ENCODE measurements at regions not wholly inside any gene's neighbourhood (a gene's known extent, or its start where the extent isn't known, plus 50 kb on each side); places are given as distances from the start of the nearest gene placed in this dataset.

GRCh38 chr2:7785700-7786099 is 868.5 kb downstream of the RNF144A start:
- H4K20me1 ChIP-seq (ENCODE audit: control insufficient read depth, insufficient read depth, low read depth, low read length) = no peaks in the 10 kb centered on the region
- H3K27ac ChIP-seq (ENCODE audit: low read depth, low read length) = no peak overlapping the region
- H3F3A ChIP-seq (ENCODE audit: control insufficient read depth, insufficient read depth) = no peaks in the 10 kb centered on the region
- H3K79me2 ChIP-seq (ENCODE audit: control insufficient read depth, low read length) = no peaks in the 10 kb centered on the region
- no peaks in the 10 kb centered on the region for H3K9me2 ChIP-seq (replicated peaks; ENCODE audit: control insufficient read depth, low read length)
- no peak overlapping the region for H3K4me2 ChIP-seq (ENCODE audit: low read length)
- no peaks in the 10 kb centered on the region for H3K36me3 ChIP-seq (ENCODE audit: control insufficient read depth, low read length)
- TF ChIP-seq, protein P1, sequence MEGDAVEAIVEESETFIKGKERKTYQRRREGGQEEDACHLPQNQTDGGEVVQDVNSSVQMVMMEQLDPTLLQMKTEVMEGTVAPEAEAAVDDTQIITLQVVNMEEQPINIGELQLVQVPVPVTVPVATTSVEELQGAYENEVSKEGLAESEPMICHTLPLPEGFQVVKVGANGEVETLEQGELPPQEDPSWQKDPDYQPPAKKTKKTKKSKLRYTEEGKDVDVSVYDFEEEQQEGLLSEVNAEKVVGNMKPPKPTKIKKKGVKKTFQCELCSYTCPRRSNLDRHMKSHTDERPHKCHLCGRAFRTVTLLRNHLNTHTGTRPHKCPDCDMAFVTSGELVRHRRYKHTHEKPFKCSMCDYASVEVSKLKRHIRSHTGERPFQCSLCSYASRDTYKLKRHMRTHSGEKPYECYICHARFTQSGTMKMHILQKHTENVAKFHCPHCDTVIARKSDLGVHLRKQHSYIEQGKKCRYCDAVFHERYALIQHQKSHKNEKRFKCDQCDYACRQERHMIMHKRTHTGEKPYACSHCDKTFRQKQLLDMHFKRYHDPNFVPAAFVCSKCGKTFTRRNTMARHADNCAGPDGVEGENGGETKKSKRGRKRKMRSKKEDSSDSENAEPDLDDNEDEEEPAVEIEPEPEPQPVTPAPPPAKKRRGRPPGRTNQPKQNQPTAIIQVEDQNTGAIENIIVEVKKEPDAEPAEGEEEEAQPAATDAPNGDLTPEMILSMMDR (IDR thresholded peaks at IDR 0.05; ENCODE audit: low read depth, low read length, poor library complexity, severe bottlenecking) = no peak
- no peak for TF ChIP-seq EZH2phosphoT487 (IDR thresholded peaks at IDR 0.05; ENCODE audit: borderline replicate concordance, low read length)
- no peaks in the 10 kb centered on the region for H3K4me1 ChIP-seq (ENCODE audit: control insufficient read depth, low read length)
- no peaks in the 10 kb centered on the region for H3K27me3 ChIP-seq (ENCODE audit: control insufficient read depth, low read length)
- H3K4me3 ChIP-seq (ENCODE audit: low read length) = no peak overlapping the region
- H3K9me3 ChIP-seq (ENCODE audit: control insufficient read depth, insufficient read depth, low read length) = no peaks in the 10 kb centered on the region

DNA sequence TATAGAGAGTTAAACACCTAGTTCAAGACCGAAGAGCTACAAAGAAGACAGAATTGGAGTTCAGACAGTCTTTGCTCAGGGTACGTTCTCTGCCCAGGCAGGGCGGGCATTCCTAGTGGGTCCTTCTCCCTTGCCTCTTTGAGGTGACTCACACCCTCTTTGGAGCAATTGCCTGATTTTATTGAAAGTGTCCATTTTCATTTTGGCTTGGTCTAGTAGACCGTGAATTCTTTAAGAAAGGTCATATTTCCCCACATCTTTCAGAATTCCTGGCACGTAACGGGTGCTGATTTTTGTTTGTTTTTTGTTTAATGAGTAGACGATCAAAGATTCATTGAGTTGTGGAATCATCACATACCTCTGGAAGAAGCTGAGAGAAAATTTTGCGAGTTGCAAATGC is 871.5 kb downstream of the RNF144A start:
- TF ChIP-seq EZH2phosphoT487 (IDR thresholded peaks at IDR 0.05; ENCODE audit: borderline replicate concordance, low read length) = no peak
- TF ChIP-seq, protein P1 (IDR thresholded peaks at IDR 0.05; ENCODE audit: low read depth, low read length, poor library complexity, severe bottlenecking) = no peak
- no peak overlapping the region for H3K4me2 ChIP-seq (ENCODE audit: low read length)

DNA sequence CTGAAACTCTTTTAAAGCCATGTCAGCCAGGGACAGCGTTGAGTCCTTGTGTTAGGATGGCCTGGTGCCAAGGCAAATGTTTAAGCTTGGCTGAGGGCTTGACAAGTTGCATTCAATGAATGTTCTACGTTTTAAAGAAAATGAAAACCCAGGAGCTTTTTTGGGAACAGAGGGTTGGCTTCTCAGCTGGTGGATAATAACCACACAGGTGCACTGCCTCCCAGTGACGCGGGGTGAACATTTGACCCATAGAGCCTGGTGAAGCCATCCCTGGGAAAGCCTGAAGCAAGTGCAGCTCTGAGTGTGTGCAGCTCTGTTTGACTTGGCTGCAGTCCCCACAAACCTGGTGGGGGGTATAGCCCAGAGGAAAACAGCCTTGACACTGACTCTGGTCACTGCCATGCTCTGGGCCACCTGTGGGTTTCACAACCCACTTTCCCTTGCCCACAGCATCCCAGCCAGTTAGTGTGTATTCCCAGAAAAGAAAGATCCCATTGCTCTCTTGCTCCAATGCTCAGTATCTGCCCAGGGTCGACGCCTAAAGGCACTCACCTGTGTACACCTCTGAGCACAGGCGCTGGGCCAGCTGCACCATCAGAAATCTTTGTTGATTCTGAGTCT is 874.9 kb downstream of the RNF144A start:
- Histone ChIP-seq H3K27me3 (ENCODE audit: control insufficient read depth, low read length) (no peaks in the 10 kb centered on the region), H4K20me1 (ENCODE audit: control insufficient read depth, insufficient read depth, low read depth, low read length) (no peaks in the 10 kb centered on the region), H3K36me3 (ENCODE audit: control insufficient read depth, low read length) (no peaks in the 10 kb centered on the region), H3K27ac (ENCODE audit: low read depth, low read length) (no peak overlapping the region), H3K4me3 (ENCODE audit: low read length) (no peak overlapping the region), H3K4me2 (ENCODE audit: low read length) (no peak overlapping the region), H3K79me2 (ENCODE audit: control insufficient read depth, low read length) (no peaks in the 10 kb centered on the region), H3K9me2 (replicated peaks; ENCODE audit: control insufficient read depth, low read length) (no peaks in the 10 kb centered on the region), H3K4me1 (ENCODE audit: control insufficient read depth, low read length) (peaks cover 20% of the 10 kb centered on the region), H3K9me3 (ENCODE audit: control insufficient read depth, insufficient read depth, low read length) (peaks cover 7% of the 10 kb centered on the region; the same call in 1 of the 2 replicates), H3F3A (ENCODE audit: control insufficient read depth, insufficient read depth) (no peaks in the 10 kb centered on the region)
- no peak for TF ChIP-seq EZH2phosphoT487 (IDR thresholded peaks at IDR 0.05; ENCODE audit: borderline replicate concordance, low read length)
- TF ChIP-seq, protein P1 (IDR thresholded peaks at IDR 0.05; ENCODE audit: low read depth, low read length, poor library complexity, severe bottlenecking) = no peak

More for the DNA sequence above, 871.5 kb downstream of the RNF144A start:
- Histone ChIP-seq H3K9me2 (replicated peaks; ENCODE audit: control insufficient read depth, low read length) (no peaks in the 10 kb centered on the region), H3K4me1 (ENCODE audit: control insufficient read depth, low read length) (no peaks in the 10 kb centered on the region), H3K27me3 (ENCODE audit: control insufficient read depth, low read length) (no peaks in the 10 kb centered on the region), H3K36me3 (ENCODE audit: control insufficient read depth, low read length) (no peaks in the 10 kb centered on the region), H3K79me2 (ENCODE audit: control insufficient read depth, low read length) (no peaks in the 10 kb centered on the region), H3K27ac (ENCODE audit: low read depth, low read length) (no peak overlapping the region), H4K20me1 (ENCODE audit: control insufficient read depth, insufficient read depth, low read depth, low read length) (no peaks in the 10 kb centered on the region), H3F3A (ENCODE audit: control insufficient read depth, insufficient read depth) (no peaks in the 10 kb centered on the region), H3K9me3 (ENCODE audit: control insufficient read depth, insufficient read depth, low read length) (no peaks in the 10 kb centered on the region), H3K4me3 (ENCODE audit: low read length) (no peak overlapping the region)

Data from DOHH2 (cell line).